HS-27A (cell line): ENCODE measurements at regions not wholly inside any gene's neighbourhood (a gene's known extent, or its start where the extent isn't known, plus 50 kb on each side); places are given as distances from the start of the nearest gene placed in this dataset.

Source experiments
- DNase-seq: peaks from one replicate; pipeline ENCODE4 v3.0.0-alpha.2; 2012; ENCODE audit warnings: low read depth, missing footprints

- DNase-seq: no peak
These were observed 890.1 kb upstream of the PCDH20 start for GRCh38 chr13:62305756-62306155.

GRCh38 chr13:62302341-62302740 lies 886.7 kb upstream of the PCDH20 start:
- no peak for DNase-seq

GRCh38 chr13:62299988-62300387 lies 884.3 kb upstream of the PCDH20 start:
- DNase-seq: no peak

- DNase-seq: no peak
These were observed 881.2 kb upstream of the PCDH20 start for GRCh38 chr13:62296812-62297211.

GRCh38 chr13:62294244-62294643 lies 878.6 kb upstream of the PCDH20 start:
- peak; percentile 3 for DNase-seq

- DNase-seq: no peak
These were observed 877.2 kb upstream of the PCDH20 start for GRCh38 chr13:62292714-62293480.

GRCh38 chr13:62290542-62290941 lies 874.9 kb upstream of the PCDH20 start:
- DNase-seq: no peak

GRCh38 chr13:62287764-62288163 lies 872.1 kb upstream of the PCDH20 start:
- DNase-seq: no peak

- DNase-seq: no peak
These were observed 864.9 kb upstream of the PCDH20 start for GRCh38 chr13:62280590-62280989.

- DNase-seq: no peak
These were observed 862.6 kb upstream of the PCDH20 start for GRCh38 chr13:62278271-62278670.

- no peak for DNase-seq
These were observed 836.1 kb upstream of the PCDH20 start for GRCh38 chr13:62251734-62252133.

GRCh38 chr13:62250501-62251201 lies 835.0 kb upstream of the PCDH20 start:
- DNase-seq: no peak

- DNase-seq: no peak
These were observed 830.9 kb upstream of the PCDH20 start for GRCh38 chr13:62246581-62246980.

GRCh38 chr13:62243106-62243505 lies 827.5 kb upstream of the PCDH20 start:
- no peak for DNase-seq

GRCh38 chr13:62234780-62235440 lies 819.3 kb upstream of the PCDH20 start:
- DNase-seq: no peak

- no peak for DNase-seq
These were observed 795.3 kb upstream of the PCDH20 start for GRCh38 chr13:62210951-62211350.

- DNase-seq: no peak
These were observed 793.9 kb upstream of the PCDH20 start for GRCh38 chr13:62209529-62209928.

GRCh38 chr13:62207388-62207787 lies 791.7 kb upstream of the PCDH20 start:
- no peak for DNase-seq

GRCh38 chr13:62206165-62206564 lies 790.5 kb upstream of the PCDH20 start:
- DNase-seq: no peak

GRCh38 chr13:62205273-62205672 lies 789.6 kb upstream of the PCDH20 start:
- no peak for DNase-seq

GRCh38 chr13:62194371-62194770 lies 778.7 kb upstream of the PCDH20 start:
- no peak for DNase-seq

GRCh38 chr13:62193919-62194318 lies 778.3 kb upstream of the PCDH20 start:
- no peak for DNase-seq

GRCh38 chr13:62185631-62186255 lies 770.1 kb upstream of the PCDH20 start:
- no peak for DNase-seq
